Karpas-422 (cell line): ENCODE measurements at regions not wholly inside any gene's neighbourhood (a gene's known extent, or its start where the extent isn't known, plus 50 kb on each side); places are given as distances from the start of the nearest gene placed in this dataset.

Experiments used
- DNase-seq: peaks from one replicate; pipeline ENCODE4 v3.0.0-alpha.2; 2015
- H2AFZ ChIP-seq: fragments of 200-600 bp; sonication (generic); 2 replicates; pipeline ENCODE4 v1.6.1; 2014; ENCODE audit warnings: antibody characterized with exemption, low read length, mixed read lengths
- H3K27ac ChIP-seq: fragments of 200-600 bp; sonication (generic); 2 replicates; pipeline ENCODE4 v1.5.1; 2014; ENCODE audit warnings: mild to moderate bottlenecking, low read length, moderate library complexity
- H3K27me3 ChIP-seq: fragments of 200-600 bp; sonication (generic); 2 replicates; pipeline ENCODE4 v1.6.1; 2014; ENCODE audit warnings: low read length, mixed read lengths
- H3K36me3 ChIP-seq: fragments of 200-600 bp; sonication (generic); 2 replicates; pipeline ENCODE4 v1.6.1; 2014; ENCODE audit warnings: low read length, mixed read lengths; ENCODE audit not compliant: insufficient read depth
- H3K4me1 ChIP-seq: fragments of 200-600 bp; sonication (generic); 2 replicates; pipeline ENCODE4 v1.6.1; 2014; ENCODE audit warnings: mild to moderate bottlenecking, low read length, mixed read lengths
- H3K4me2 ChIP-seq: fragments of 200-600 bp; sonication (generic); 2 replicates; pipeline ENCODE4 v1.6.1; 2014; ENCODE audit warnings: low read length, low read depth, mild to moderate bottlenecking; ENCODE audit not compliant: poor library complexity, severe bottlenecking
- H3K4me3 ChIP-seq: fragments of 200-600 bp; sonication (generic); 2 replicates; pipeline ENCODE4 v1.5.1; 2014; ENCODE audit warnings: mild to moderate bottlenecking, antibody characterized with exemption, low read length, mixed read lengths
- H3K79me2 ChIP-seq: fragments of 200-600 bp; sonication (generic); 2 replicates; pipeline ENCODE4 v1.6.1; 2014; ENCODE audit warnings: mild to moderate bottlenecking, low read length, mixed read lengths
- H3K9ac ChIP-seq: fragments of 200-600 bp; sonication (generic); 2 replicates; pipeline ENCODE4 v1.6.0; 2014; ENCODE audit warnings: low read length
- H3K9me2 ChIP-seq: fragments of 200-600 bp; sonication (generic), shearing (Covaris generic); replicated peaks from 2 replicates; pipeline ENCODE4 v1.6.0; 2014; ENCODE audit warnings: mild to moderate bottlenecking, low read length, moderate library complexity; ENCODE audit not compliant: insufficient read depth
- H3K9me3 ChIP-seq: fragments of 300-700, 200-600 bp; sonication (generic); 2 replicates; pipeline ENCODE4 v1.6.1; 2014; ENCODE audit warnings: low read length, mixed read lengths
- H4K20me1 ChIP-seq: fragments of 200-600 bp; sonication (generic); 2 replicates; pipeline ENCODE4 v1.6.1; 2014; ENCODE audit warnings: mild to moderate bottlenecking, antibody characterized with exemption, low read length, low read depth; ENCODE audit not compliant: insufficient read depth

- H3K4me2 ChIP-seq, result peak overlapping the region; percentile 15
- no peaks in the 10 kb centered on the region for H3K79me2 ChIP-seq
- H3K27ac ChIP-seq, result no peak overlapping the region
- no peak for DNase-seq
- no peaks in the 10 kb centered on the region for H3K27me3 ChIP-seq
- H3K4me1 ChIP-seq, result peaks cover 25% of the 10 kb centered on the region
- H3K4me3 ChIP-seq, result no peak overlapping the region
- no peaks in the 10 kb centered on the region for H3K9me2 ChIP-seq
- H3K9ac ChIP-seq, result no peak overlapping the region; the same call in 1 of the 2 replicates
- H3K9me3 ChIP-seq, result no peaks in the 10 kb centered on the region
- no peaks in the 10 kb centered on the region for H4K20me1 ChIP-seq
- no peaks in the 10 kb centered on the region for H3K36me3 ChIP-seq
- H2AFZ ChIP-seq, result no peak overlapping the region
These were observed 119.9 kb upstream of the NCOR2 start for GRCh38 chr12:124687174-124687902.

GRCh38 chr12:124686370-124687173, 119.2 kb upstream of the NCOR2 start:
- H3K4me2 ChIP-seq, result no peak overlapping the region

GRCh38 chr12:124685689-124686369, 118.4 kb upstream of the NCOR2 start:
- Histone ChIP-seq H3K4me1 (peaks cover 31% of the 10 kb centered on the region), H3K27ac (no peak overlapping the region), H4K20me1 (no peaks in the 10 kb centered on the region; the same call in 1 of the 2 replicates), H3K79me2 (no peaks in the 10 kb centered on the region), H3K36me3 (no peaks in the 10 kb centered on the region), H2AFZ (no peak overlapping the region), H3K4me2 (peak overlapping the region; percentile 35), H3K4me3 (no peak overlapping the region), H3K27me3 (no peaks in the 10 kb centered on the region), H3K9me3 (no peaks in the 10 kb centered on the region), H3K9ac (no peak overlapping the region), H3K9me2 (no peaks in the 10 kb centered on the region)
- DNase-seq, result no peak

More at GRCh38 chr12:124686370-124687173, 119.2 kb upstream of the NCOR2 start:
- Histone ChIP-seq H3K36me3 (no peaks in the 10 kb centered on the region), H3K9ac (no peak overlapping the region), H3K27me3 (no peaks in the 10 kb centered on the region), H3K79me2 (no peaks in the 10 kb centered on the region), H3K27ac (no peak overlapping the region), H2AFZ (no peak overlapping the region), H3K9me2 (no peaks in the 10 kb centered on the region), H3K9me3 (no peaks in the 10 kb centered on the region), H4K20me1 (no peaks in the 10 kb centered on the region; the same call in 1 of the 2 replicates), H3K4me3 (no peak overlapping the region), H3K4me1 (peaks cover 28% of the 10 kb centered on the region)
- peak; percentile 52 for DNase-seq

- no peak for DNase-seq
- Histone ChIP-seq H3K4me2 (peak overlapping the region; percentile 35), H3K9ac (no peak overlapping the region; the same call in 1 of the 2 replicates)
These were observed 117.7 kb upstream of the NCOR2 start for GRCh38 chr12:124684971-124685688.

GRCh38 chr12:124684496-124684895, 117.1 kb upstream of the NCOR2 start:
- Histone ChIP-seq H3K79me2 (no peaks in the 10 kb centered on the region), H3K9ac (no peak overlapping the region; the same call in 1 of the 2 replicates), H2AFZ (no peak overlapping the region), H3K27ac (no peak overlapping the region), H3K4me2 (peak overlapping the region; percentile 35), H3K9me3 (no peaks in the 10 kb centered on the region), H3K9me2 (no peaks in the 10 kb centered on the region), H3K27me3 (no peaks in the 10 kb centered on the region), H3K4me3 (no peak overlapping the region), H4K20me1 (no peaks in the 10 kb centered on the region; the same call in 1 of the 2 replicates), H3K36me3 (no peaks in the 10 kb centered on the region), H3K4me1 (peaks cover 31% of the 10 kb centered on the region)
- no peak for DNase-seq

More at GRCh38 chr12:124684971-124685688, 117.7 kb upstream of the NCOR2 start:
- Histone ChIP-seq H3K4me3 (peak overlapping the region; percentile 33; the same call in 1 of the 2 replicates), H3K4me1 (peaks cover 31% of the 10 kb centered on the region), H3K27me3 (no peaks in the 10 kb centered on the region), H3K9me2 (no peaks in the 10 kb centered on the region), H2AFZ (no peak overlapping the region), H3K9me3 (no peaks in the 10 kb centered on the region), H3K27ac (no peak overlapping the region), H3K79me2 (no peaks in the 10 kb centered on the region), H3K36me3 (no peaks in the 10 kb centered on the region), H4K20me1 (no peaks in the 10 kb centered on the region; the same call in 1 of the 2 replicates)

- no peaks in the 10 kb centered on the region; the same call in 1 of the 2 replicates for H4K20me1 ChIP-seq
- no peaks in the 10 kb centered on the region for H3K79me2 ChIP-seq
- no peaks in the 10 kb centered on the region for H3K9me2 ChIP-seq
- peaks cover 31% of the 10 kb centered on the region for H3K4me1 ChIP-seq
- no peak overlapping the region for H3K4me3 ChIP-seq
- H3K27ac ChIP-seq, result no peak overlapping the region
- no peaks in the 10 kb centered on the region for H3K27me3 ChIP-seq
- DNase-seq, result no peak
- no peaks in the 10 kb centered on the region for H3K9me3 ChIP-seq
- H2AFZ ChIP-seq, result no peak overlapping the region
- H3K4me2 ChIP-seq, result no peak overlapping the region
- H3K36me3 ChIP-seq, result no peaks in the 10 kb centered on the region
- no peak overlapping the region for H3K9ac ChIP-seq
These were observed 116.0 kb upstream of the NCOR2 start for GRCh38 chr12:124683152-124684124.
